ENCODE measurements at regions not wholly inside any gene's neighbourhood (a gene's known extent, or its start where the extent isn't known, plus 50 kb on each side); places are given as distances from the start of the nearest gene placed in this dataset.

GRCh38 chr2:163246135-163246534 is 407.6 kb upstream of the KCNH7 start:
- Histone ChIP-seq H3K27ac (ENCODE audit: low read length) (no peak overlapping the region), H3K9me3 (ENCODE audit: insufficient read depth, low read length) (no peaks in the 10 kb centered on the region), H3K9ac (ENCODE audit: low read length) (no peak overlapping the region), H4K20me1 (ENCODE audit: insufficient read depth, low read length) (no peaks in the 10 kb centered on the region), H2AFZ (ENCODE audit: low read depth, low read length) (no peak overlapping the region), H3K4me1 (ENCODE audit: low read length) (no peaks in the 10 kb centered on the region), H3K4me2 (ENCODE audit: low read length) (no peak overlapping the region), H3K4me3 (ENCODE audit: low read length) (no peak overlapping the region), H3K27me3 (ENCODE audit: low read depth, low read length) (no peaks in the 10 kb centered on the region), H3K36me3 (replicated peaks; ENCODE audit: low read depth, low read length) (no peaks in the 10 kb centered on the region), H3K79me2 (ENCODE audit: low read length) (no peaks in the 10 kb centered on the region)
- TF ChIP-seq EZH2phosphoT487 (IDR thresholded peaks at IDR 0.05; ENCODE audit: low read depth) (no peak), CTCF (IDR thresholded peaks at IDR 0.05; ENCODE audit: low read depth, low read length) (no peak)

GRCh38 chr2:163236553-163236952 is 398.0 kb upstream of the KCNH7 start:
- H3K79me2 ChIP-seq (ENCODE audit: low read length) = no peaks in the 10 kb centered on the region
- peaks cover 9% of the 10 kb centered on the region; the same call in 1 of the 2 replicates for H3K9me3 ChIP-seq (ENCODE audit: insufficient read depth, low read length)
- H4K20me1 ChIP-seq (ENCODE audit: insufficient read depth, low read length) = no peaks in the 10 kb centered on the region
- H2AFZ ChIP-seq (ENCODE audit: low read depth, low read length) = no peak overlapping the region
- no peaks in the 10 kb centered on the region for H3K4me1 ChIP-seq (ENCODE audit: low read length)
- TF ChIP-seq EZH2phosphoT487 (IDR thresholded peaks at IDR 0.05; ENCODE audit: low read depth) = no peak
- no peak for TF ChIP-seq CTCF (IDR thresholded peaks at IDR 0.05; ENCODE audit: low read depth, low read length)
- H3K4me2 ChIP-seq (ENCODE audit: low read length) = no peak overlapping the region
- no peaks in the 10 kb centered on the region for H3K27me3 ChIP-seq (ENCODE audit: low read depth, low read length)
- H3K9ac ChIP-seq (ENCODE audit: low read length) = no peak overlapping the region
- H3K4me3 ChIP-seq (ENCODE audit: low read length) = no peak overlapping the region
- H3K27ac ChIP-seq (ENCODE audit: low read length) = no peak overlapping the region
- H3K36me3 ChIP-seq (replicated peaks; ENCODE audit: low read depth, low read length) = no peaks in the 10 kb centered on the region

GRCh38 chr2:163231666-163232065 is 393.1 kb upstream of the KCNH7 start:
- TF ChIP-seq EZH2phosphoT487 (IDR thresholded peaks at IDR 0.05; ENCODE audit: low read depth) (no peak), CTCF (IDR thresholded peaks at IDR 0.05; ENCODE audit: low read depth, low read length) (no peak)
- Histone ChIP-seq H3K79me2 (ENCODE audit: low read length) (no peaks in the 10 kb centered on the region), H3K27ac (ENCODE audit: low read length) (no peak overlapping the region)

GRCh38 chr2:163213661-163214081 is 375.1 kb upstream of the KCNH7 start:
- no peaks in the 10 kb centered on the region for H3K9me3 ChIP-seq (ENCODE audit: insufficient read depth, low read length)
- H3K4me2 ChIP-seq (ENCODE audit: low read length) = no peak overlapping the region
- H3K36me3 ChIP-seq (replicated peaks; ENCODE audit: low read depth, low read length) = no peaks in the 10 kb centered on the region
- no peak overlapping the region for H3K27ac ChIP-seq (ENCODE audit: low read length)
- H4K20me1 ChIP-seq (ENCODE audit: insufficient read depth, low read length) = no peaks in the 10 kb centered on the region
- no peaks in the 10 kb centered on the region for H3K79me2 ChIP-seq (ENCODE audit: low read length)
- no peak for TF ChIP-seq CTCF (IDR thresholded peaks at IDR 0.05; ENCODE audit: low read depth, low read length)
- no peak for TF ChIP-seq EZH2phosphoT487 (IDR thresholded peaks at IDR 0.05; ENCODE audit: low read depth)
- no peak overlapping the region for H3K4me3 ChIP-seq (ENCODE audit: low read length)
- no peak overlapping the region for H2AFZ ChIP-seq (ENCODE audit: low read depth, low read length)
- no peak overlapping the region for H3K9ac ChIP-seq (ENCODE audit: low read length)
- H3K27me3 ChIP-seq (ENCODE audit: low read depth, low read length) = no peaks in the 10 kb centered on the region
- H3K4me1 ChIP-seq (ENCODE audit: low read length) = no peaks in the 10 kb centered on the region

More at GRCh38 chr2:163231666-163232065, 393.1 kb upstream of the KCNH7 start:
- Histone ChIP-seq H3K27me3 (ENCODE audit: low read depth, low read length) (no peaks in the 10 kb centered on the region), H2AFZ (ENCODE audit: low read depth, low read length) (no peak overlapping the region), H3K4me1 (ENCODE audit: low read length) (no peaks in the 10 kb centered on the region), H3K9ac (ENCODE audit: low read length) (no peak overlapping the region), H3K9me3 (ENCODE audit: insufficient read depth, low read length) (0 out of 2 replicates have a peak, but pooled peaks cover 4% of the 10 kb centered on the region), H3K4me3 (ENCODE audit: low read length) (no peak overlapping the region), H3K4me2 (ENCODE audit: low read length) (no peak overlapping the region), H4K20me1 (ENCODE audit: insufficient read depth, low read length) (no peaks in the 10 kb centered on the region), H3K36me3 (replicated peaks; ENCODE audit: low read depth, low read length) (no peaks in the 10 kb centered on the region)

Measured in OCI-LY3 (cell line).